MCF 10A (cell line): ENCODE measurements at regions not wholly inside any gene's neighbourhood (a gene's known extent, or its start where the extent isn't known, plus 50 kb on each side); places are given as distances from the start of the nearest gene placed in this dataset.

Source experiments
- BruUV-seq: library from RNA; stranded (reverse); fragments of 400-500 nt; replicated peaks from 2 replicates; lab custom pipeline; 2021; lab: Mats Ljungman, UMichigan
- CTCF ChIA-PET: fragments of 300-600 bp; sonication (Branson Sonifier 250); formaldehyde crosslinking; extraction: SDS; loops from one replicate; lab custom pipeline; 2021; ENCODE audit warnings: antibody characterized with exemption, inconsistent platforms; lab: Yijun Ruan, JAX
- POLR2A ChIA-PET: fragments of 300-600, 350-650 bp; sonication (Branson Sonifier 250); formaldehyde crosslinking; extraction: SDS; loops from one replicate; lab custom pipeline; 2020; ENCODE audit warnings: antibody characterized with exemption, inconsistent platforms; lab: Yijun Ruan, JAX
- DNase-seq: peaks from one replicate; pipeline ENCODE4 v3.0.0-alpha.2; 2018; ENCODE audit not compliant: unreplicated experiment
- H3K27ac Mint-ChIP-seq: one replicate; pipeline ENCODE4 v1.8.0; 2022; ENCODE audit warnings: mild to moderate bottlenecking, low read depth, mixed read lengths; ENCODE audit not compliant: unreplicated experiment
- H3K27me3 Mint-ChIP-seq: one replicate; pipeline ENCODE4 v1.8.0; 2022; ENCODE audit warnings: mixed read lengths; ENCODE audit not compliant: insufficient read depth, unreplicated experiment
- H3K36me3 Mint-ChIP-seq: one replicate; pipeline ENCODE4 v1.8.0; 2022; ENCODE audit warnings: mild to moderate bottlenecking, moderate library complexity, mixed read lengths; ENCODE audit not compliant: insufficient read depth, unreplicated experiment
- H3K4me1 Mint-ChIP-seq: one replicate; pipeline ENCODE4 v1.8.0; 2022; ENCODE audit warnings: mixed read lengths; ENCODE audit not compliant: insufficient read depth, unreplicated experiment
- H3K4me3 Mint-ChIP-seq: one replicate; pipeline ENCODE4 v1.8.0; 2022; ENCODE audit warnings: mild to moderate bottlenecking, moderate library complexity, mixed read lengths; ENCODE audit not compliant: unreplicated experiment
- H3K9me3 Mint-ChIP-seq: one replicate; pipeline ENCODE4 v1.8.0; 2022; ENCODE audit warnings: mixed read lengths; ENCODE audit not compliant: unreplicated experiment
- CTCF ChIP-seq: fragments of 200-600 bp; IDR thresholded peaks from one replicate; pipeline ENCODE4 v1.8.0; 2022; ENCODE audit warnings: antibody characterized with exemption, mild to moderate bottlenecking; ENCODE audit not compliant: unreplicated experiment
- intact Hi-C: fragments of 100-400 bp; cut with micrococcal nuclease; formaldehyde crosslinking; loops from 2 replicates; pipeline ENCODE4 v1.14.1; 2022

- POLR2A ChIA-PET, result no interaction called here
- no TSS peak for BruUV-seq
- peak; percentile 48 for DNase-seq
- Mint-ChIP-seq H3K4me3 (peak overlapping the region; percentile 88), H3K9me3 (no peaks in the 10 kb centered on the region), H3K27ac (peak overlapping the region; percentile 79), H3K36me3 (no peaks in the 10 kb centered on the region), H3K4me1 (peaks cover 16% of the 10 kb centered on the region), H3K27me3 (peaks cover 23% of the 10 kb centered on the region)
- CTCF ChIA-PET, result interaction anchor here (0.7 kb wide), 1 partner anchor 127 kb away, joined by 3 read pairs; no protein-coding TSS in a partner anchor
- intact Hi-C loops, result no loop called here
- no peak for TF ChIP-seq CTCF
Observed at GRCh38 chr6:28764014-28764723, 159.6 kb downstream of the TRIM27 start.

- ChIA-PET CTCF (interaction anchor here (0.7 to 1.0 kb wide), 2 partner anchors 46 to 126 kb away, joined by 3 to 5 read pairs; no protein-coding TSS in a partner anchor), POLR2A (interaction anchor here (0.6 to 1.3 kb wide), 3 partner anchors 14 to 628 kb away, joined by 3 to 4 read pairs (median 4); no protein-coding TSS in a partner anchor)
- Mint-ChIP-seq H3K36me3 (no peaks in the 10 kb centered on the region), H3K9me3 (no peaks in the 10 kb centered on the region), H3K27me3 (peaks cover 23% of the 10 kb centered on the region), H3K27ac (peak overlapping the region; percentile 79), H3K4me3 (peak overlapping the region; percentile 88), H3K4me1 (peaks cover 15% of the 10 kb centered on the region)
- DNase-seq, result no peak
- intact Hi-C loops, result no loop called here
- no TSS peak for BruUV-seq
- TF ChIP-seq CTCF, result no peak
Observed at GRCh38 chr6:28764761-28765282, 159.0 kb downstream of the TRIM27 start.

GRCh38 chr6:28765978-28766351 lies 157.8 kb downstream of the TRIM27 start:
- no peak overlapping the region for H3K27ac Mint-ChIP-seq
- peak overlapping the region; percentile 88 for H3K4me3 Mint-ChIP-seq
- ChIA-PET CTCF (interaction anchor here (0.6 to 1.0 kb wide), 4 partner anchors 45 to 885 kb away, joined by 3 to 5 read pairs (median 4); no protein-coding TSS in a partner anchor), POLR2A (interaction anchor here (0.6 to 1.6 kb wide), 6 partner anchors 15 to 1462 kb away, joined by 3 to 5 read pairs (median 4); no protein-coding TSS in a partner anchor)
- TF ChIP-seq CTCF, result no peak
- DNase-seq, result peak; percentile 21
- no TSS peak for BruUV-seq
- H3K9me3 Mint-ChIP-seq, result no peaks in the 10 kb centered on the region
- H3K27me3 Mint-ChIP-seq, result peaks cover 23% of the 10 kb centered on the region
- no peaks in the 10 kb centered on the region for H3K36me3 Mint-ChIP-seq
- intact Hi-C loops, result no loop called here
- H3K4me1 Mint-ChIP-seq, result peaks cover 15% of the 10 kb centered on the region

GRCh38 chr6:28766426-28766825 lies 157.4 kb downstream of the TRIM27 start:
- Mint-ChIP-seq H3K27me3 (peaks cover 23% of the 10 kb centered on the region), H3K36me3 (no peaks in the 10 kb centered on the region), H3K9me3 (no peaks in the 10 kb centered on the region), H3K27ac (no peak overlapping the region), H3K4me1 (peaks cover 15% of the 10 kb centered on the region), H3K4me3 (no peak overlapping the region)
- CTCF ChIA-PET, result interaction anchor here (1.0 kb wide), 2 partner anchors 250 to 885 kb away, joined by 3 read pairs; no protein-coding TSS in a partner anchor
- intact Hi-C loops, result no loop called here
- DNase-seq, result no peak
- POLR2A ChIA-PET, result interaction anchor here (0.6 to 1.6 kb wide), 3 partner anchors 19 to 105 kb away, joined by 3 to 5 read pairs (median 4); no protein-coding TSS in a partner anchor
- no peak for TF ChIP-seq CTCF
- BruUV-seq, result no TSS peak
